ENCODE measurements at regions not wholly inside any gene's neighbourhood (a gene's known extent, or its start where the extent isn't known, plus 50 kb on each side); places are given as distances from the start of the nearest gene placed in this dataset.

GRCh38 chr11:111120161-111120560, 125.4 kb upstream of the POU2AF2 start:
- Histone ChIP-seq H4K20me1 (ENCODE audit: low read depth) (no peaks in the 10 kb centered on the region), H3K27me3 (no peaks in the 10 kb centered on the region), H3K9me3 (ENCODE audit: low read depth) (no peaks in the 10 kb centered on the region), H3K4me2 (no peak overlapping the region), H3K79me2 (ENCODE audit: low read depth) (no peaks in the 10 kb centered on the region), H3K27ac (no peak overlapping the region), H3K36me3 (no peaks in the 10 kb centered on the region), H3K9ac (no peak overlapping the region), H3F3A (ENCODE audit: low read depth) (no peaks in the 10 kb centered on the region), H3K4me1 (no peaks in the 10 kb centered on the region), H2AFZ (replicated peaks) (no peak overlapping the region), H3K4me3 (no peak overlapping the region)
- H3K36me3 Mint-ChIP-seq = no peaks in the 10 kb centered on the region
- no peak overlapping the region for H3K27ac Mint-ChIP-seq
- no peak for DNase-seq (ENCODE audit: low spot score)
- H3K4me3 Mint-ChIP-seq = no peak overlapping the region
- no peaks in the 10 kb centered on the region for H3K9me3 Mint-ChIP-seq
- no peaks in the 10 kb centered on the region for H3K27me3 Mint-ChIP-seq (ENCODE audit: insufficient read depth, low read depth)
- no peaks in the 10 kb centered on the region for H3K4me1 Mint-ChIP-seq
- TF ChIP-seq EZH2 (IDR thresholded peaks at IDR 0.05) = no peak
- TF ChIP-seq CTCF (IDR thresholded peaks at IDR 0.05) = no peak
- TF ChIP-seq EZH2phosphoT487 (IDR thresholded peaks at IDR 0.05) = no peak

GRCh38 chr11:111119751-111120150, 125.8 kb upstream of the POU2AF2 start:
- no peak overlapping the region for H3K27ac Mint-ChIP-seq
- TF ChIP-seq EZH2 (IDR thresholded peaks at IDR 0.05) (no peak), EZH2phosphoT487 (IDR thresholded peaks at IDR 0.05) (no peak), CTCF (IDR thresholded peaks at IDR 0.05) (no peak)
- no peaks in the 10 kb centered on the region for H3K9me3 Mint-ChIP-seq
- H3K27me3 ChIP-seq = no peaks in the 10 kb centered on the region
- no peak overlapping the region for H3K9ac ChIP-seq
- H3K36me3 ChIP-seq = no peaks in the 10 kb centered on the region
- no peak overlapping the region for H3K4me2 ChIP-seq
- no peaks in the 10 kb centered on the region for H3K4me1 ChIP-seq
- no peaks in the 10 kb centered on the region for H3K9me3 ChIP-seq (ENCODE audit: low read depth)
- no peaks in the 10 kb centered on the region for H3K36me3 Mint-ChIP-seq
- H3K27me3 Mint-ChIP-seq (ENCODE audit: insufficient read depth, low read depth) = no peaks in the 10 kb centered on the region
- no peak overlapping the region for H3K4me3 ChIP-seq
- no peak overlapping the region for H2AFZ ChIP-seq (replicated peaks)
- no peaks in the 10 kb centered on the region for H3F3A ChIP-seq (ENCODE audit: low read depth)
- H4K20me1 ChIP-seq (ENCODE audit: low read depth) = no peaks in the 10 kb centered on the region
- no peak for DNase-seq (ENCODE audit: low spot score)
- H3K4me1 Mint-ChIP-seq = no peaks in the 10 kb centered on the region
- no peak overlapping the region for H3K4me3 Mint-ChIP-seq
- no peak overlapping the region for H3K27ac ChIP-seq
- H3K79me2 ChIP-seq (ENCODE audit: low read depth) = no peaks in the 10 kb centered on the region

GRCh38 chr11:111115890-111116289, 129.6 kb upstream of the POU2AF2 start:
- no peaks in the 10 kb centered on the region for H3K4me1 Mint-ChIP-seq
- Histone ChIP-seq H3K36me3 (no peaks in the 10 kb centered on the region), H3K4me3 (no peak overlapping the region), H3K4me2 (no peak overlapping the region), H4K20me1 (ENCODE audit: low read depth) (no peaks in the 10 kb centered on the region), H3K9ac (no peak overlapping the region), H3K9me3 (ENCODE audit: low read depth) (no peaks in the 10 kb centered on the region), H3K4me1 (no peaks in the 10 kb centered on the region), H3K27ac (no peak overlapping the region), H3F3A (ENCODE audit: low read depth) (no peaks in the 10 kb centered on the region), H3K27me3 (no peaks in the 10 kb centered on the region), H3K79me2 (ENCODE audit: low read depth) (no peaks in the 10 kb centered on the region), H2AFZ (replicated peaks) (no peak overlapping the region)
- no peak overlapping the region for H3K4me3 Mint-ChIP-seq
- H3K36me3 Mint-ChIP-seq = no peaks in the 10 kb centered on the region
- no peak for TF ChIP-seq CTCF (IDR thresholded peaks at IDR 0.05)
- no peak for TF ChIP-seq EZH2 (IDR thresholded peaks at IDR 0.05)
- TF ChIP-seq EZH2phosphoT487 (IDR thresholded peaks at IDR 0.05) = no peak
- no peak for DNase-seq (ENCODE audit: low spot score)
- no peaks in the 10 kb centered on the region for H3K27me3 Mint-ChIP-seq (ENCODE audit: insufficient read depth, low read depth)
- H3K9me3 Mint-ChIP-seq = no peaks in the 10 kb centered on the region
- no peak overlapping the region for H3K27ac Mint-ChIP-seq

- Mint-ChIP-seq H3K27me3 (ENCODE audit: insufficient read depth, low read depth) (no peaks in the 10 kb centered on the region), H3K4me3 (no peak overlapping the region), H3K27ac (no peak overlapping the region), H3K4me1 (no peaks in the 10 kb centered on the region), H3K36me3 (no peaks in the 10 kb centered on the region), H3K9me3 (no peaks in the 10 kb centered on the region)
- no peaks in the 10 kb centered on the region for H4K20me1 ChIP-seq (ENCODE audit: low read depth)
- no peak for DNase-seq (ENCODE audit: low spot score)
- no peak overlapping the region for H3K9ac ChIP-seq
- no peaks in the 10 kb centered on the region for H3K27me3 ChIP-seq
- no peak overlapping the region for H2AFZ ChIP-seq (replicated peaks)
- H3F3A ChIP-seq (ENCODE audit: low read depth) = no peaks in the 10 kb centered on the region
- H3K4me2 ChIP-seq = no peak overlapping the region
- no peak for TF ChIP-seq EZH2phosphoT487 (IDR thresholded peaks at IDR 0.05)
- no peak for TF ChIP-seq CTCF (IDR thresholded peaks at IDR 0.05)
- no peak overlapping the region for H3K4me3 ChIP-seq
- H3K4me1 ChIP-seq = no peaks in the 10 kb centered on the region
- no peaks in the 10 kb centered on the region for H3K36me3 ChIP-seq
- H3K27ac ChIP-seq = no peak overlapping the region
- no peaks in the 10 kb centered on the region for H3K9me3 ChIP-seq (ENCODE audit: low read depth)
- no peaks in the 10 kb centered on the region for H3K79me2 ChIP-seq (ENCODE audit: low read depth)
Measured at GRCh38 chr11:111114091-111114490, 131.4 kb upstream of the POU2AF2 start.
